HFF-Myc (cell line): ENCODE measurements at regions not wholly inside any gene's neighbourhood (a gene's known extent, or its start where the extent isn't known, plus 50 kb on each side); places are given as distances from the start of the nearest gene placed in this dataset.
A peak's percentile ranks its signal among the peaks of the same experiment; 100 is the strongest.
"Not testable (repeated sequence)": the region's sequence is repeated elsewhere in the genome, so short reads cannot be mapped to it uniquely, and the experiment has no call there.

Experiments
- DNase-seq: peaks from one replicate; pipeline ENCODE4 v3.0.0-alpha.2; 2011; ENCODE audit warnings: low read depth; ENCODE audit errors: extremely low read depth
- H3K4me3 ChIP-seq: replicated peaks from 2 replicates; pipeline ENCODE4 v1.5.1; 2011; ENCODE audit warnings: low read depth, mild to moderate bottlenecking, control low read depth, low read length
- CTCF ChIP-seq: IDR thresholded peaks from 2 replicates; pipeline ENCODE4 v1.5.1; 2012; ENCODE audit warnings: mild to moderate bottlenecking, low read depth, low read length, control low read depth; ENCODE audit errors: missing control alignments

- no peak for TF ChIP-seq CTCF
- no peak for DNase-seq
- H3K4me3 ChIP-seq, result no peak overlapping the region
Observed at GRCh38 chr7:91749418-91749817, 131.1 kb downstream of the MTERF1 start.

- no peak overlapping the region for H3K4me3 ChIP-seq
- TF ChIP-seq CTCF, result no peak
- no peak for DNase-seq
Observed at GRCh38 chr7:91750091-91750490, 130.4 kb downstream of the MTERF1 start.

- no peak for TF ChIP-seq CTCF
- no peak overlapping the region for H3K4me3 ChIP-seq
- DNase-seq, result peak; percentile 22
Observed at GRCh38 chr7:91752102-91752501, 128.4 kb downstream of the MTERF1 start.

GRCh38 chr7:91754280-91754679 lies 126.2 kb downstream of the MTERF1 start:
- not testable (repeated sequence) for H3K4me3 ChIP-seq, DNase-seq

- not testable (repeated sequence) for DNase-seq, H3K4me3 ChIP-seq
Observed at GRCh38 chr7:91755121-91755520, 125.4 kb downstream of the MTERF1 start.

- DNase-seq, result no peak
- TF ChIP-seq CTCF, result no peak
Observed at GRCh38 chr7:91759205-91759863, 121.2 kb downstream of the MTERF1 start.

GRCh38 chr7:91767820-91768219 lies 112.7 kb downstream of the MTERF1 start:
- no peak overlapping the region for H3K4me3 ChIP-seq
- no peak for DNase-seq
- no peak for TF ChIP-seq CTCF

More at GRCh38 chr7:91759205-91759863, 121.2 kb downstream of the MTERF1 start:
- H3K4me3 ChIP-seq, result no peak overlapping the region

- no peak for DNase-seq
- no peak for TF ChIP-seq CTCF
- H3K4me3 ChIP-seq, result no peak overlapping the region
Observed at GRCh38 chr7:91771394-91771793, 109.1 kb downstream of the MTERF1 start.
